Astrocyte (in vitro differentiated cells and primary cell): ENCODE measurements at regions not wholly inside any gene's neighbourhood (a gene's known extent, or its start where the extent isn't known, plus 50 kb on each side); places are given as distances from the start of the nearest gene placed in this dataset.

Experiments used
- CTCF ChIP-seq: IDR thresholded peaks from 2 replicates; pipeline ENCODE4 v1.5.1; 2011; ENCODE audit warnings: low read depth, mild to moderate bottlenecking, inconsistent platforms, low read length, moderate library complexity; ENCODE audit not compliant: insufficient read depth
- EZH2 ChIP-seq: IDR thresholded peaks from 2 replicates; pipeline ENCODE4 v1.6.1; 2012; ENCODE audit warnings: mild to moderate bottlenecking, low read length, inconsistent platforms; ENCODE audit not compliant: insufficient read depth

GRCh38 chr21:43324596-43324995 is 102.3 kb downstream of the SIK1 start:
- TF ChIP-seq CTCF (no peak), EZH2 (no peak)
